Fibroblast of the aortic adventitia (primary cell): ENCODE measurements at regions not wholly inside any gene's neighbourhood (a gene's known extent, or its start where the extent isn't known, plus 50 kb on each side); places are given as distances from the start of the nearest gene placed in this dataset.

ENCODE experiments used
- DNase-seq: peaks from one replicate; pipeline ENCODE4 v3.0.0-alpha.2; 2010; ENCODE audit warnings: low read depth
- H3K4me3 ChIP-seq: 2 replicates; pipeline ENCODE4 v1.5.1; 2011; ENCODE audit warnings: low read depth, mild to moderate bottlenecking, control low read depth, low read length, moderate library complexity
- CTCF ChIP-seq: IDR thresholded peaks from 2 replicates; pipeline ENCODE4 v1.5.1; 2011; ENCODE audit warnings: mild to moderate bottlenecking, low read length, control low read depth, inconsistent platforms; ENCODE audit not compliant: insufficient read depth

- no peak for DNase-seq
- TF ChIP-seq CTCF: no peak
- no peak overlapping the region for H3K4me3 ChIP-seq
Measured at GRCh38 chr12:92290350-92290695, 144.7 kb upstream of the BTG1 start.

GRCh38 chr12:92289629-92290349, 144.1 kb upstream of the BTG1 start:
- H3K4me3 ChIP-seq: no peak overlapping the region
- DNase-seq: peak; percentile 75
- no peak for TF ChIP-seq CTCF

GRCh38 chr12:92288561-92288960, 142.9 kb upstream of the BTG1 start:
- no peak for DNase-seq

GRCh38 chr12:92278378-92278828, 132.8 kb upstream of the BTG1 start:
- peak; percentile 74 for DNase-seq
- no peak for TF ChIP-seq CTCF
- H3K4me3 ChIP-seq: no peak overlapping the region

More at GRCh38 chr12:92288561-92288960, 142.9 kb upstream of the BTG1 start:
- no peak overlapping the region for H3K4me3 ChIP-seq
- no peak for TF ChIP-seq CTCF

GRCh38 chr12:92277795-92278194, 132.1 kb upstream of the BTG1 start:
- H3K4me3 ChIP-seq: no peak overlapping the region
- no peak for TF ChIP-seq CTCF
- no peak for DNase-seq

GRCh38 chr12:92276276-92276675, 130.6 kb upstream of the BTG1 start:
- TF ChIP-seq CTCF: no peak
- no peak for DNase-seq

More at GRCh38 chr12:92276276-92276675, 130.6 kb upstream of the BTG1 start:
- H3K4me3 ChIP-seq: no peak overlapping the region
